ENCODE measurements at regions not wholly inside any gene's neighbourhood (a gene's known extent, or its start where the extent isn't known, plus 50 kb on each side); places are given as distances from the start of the nearest gene placed in this dataset.
"Not testable (repeated sequence)": the region's sequence is repeated elsewhere in the genome, so short reads cannot be mapped to it uniquely, and the experiment has no call there.

- DNase-seq (ENCODE audit: low spot score), result no peak
These were observed 345.4 kb upstream of the C16orf82 start for GRCh38 chr16:26721290-26721689.

GRCh38 chr16:26721957-26722356, 344.8 kb upstream of the C16orf82 start:
- DNase-seq (ENCODE audit: low spot score), result not testable (repeated sequence)

GRCh38 chr16:26724189-26724588, 342.5 kb upstream of the C16orf82 start:
- no peak for DNase-seq (ENCODE audit: low spot score)

GRCh38 chr16:26727848-26728247, 338.9 kb upstream of the C16orf82 start:
- no peak for DNase-seq (ENCODE audit: low spot score)

GRCh38 chr16:26729951-26730541, 336.7 kb upstream of the C16orf82 start:
- DNase-seq (ENCODE audit: low spot score), result no peak

GRCh38 chr16:26731729-26732128, 335.0 kb upstream of the C16orf82 start:
- no peak for DNase-seq (ENCODE audit: low spot score)

GRCh38 chr16:26733710-26734109, 333.0 kb upstream of the C16orf82 start:
- no peak for DNase-seq (ENCODE audit: low spot score)

GRCh38 chr16:26735521-26735920, 331.2 kb upstream of the C16orf82 start:
- DNase-seq (ENCODE audit: low spot score), result no peak

- DNase-seq (ENCODE audit: low spot score), result no peak
These were observed 330.6 kb upstream of the C16orf82 start for GRCh38 chr16:26736084-26736483.

GRCh38 chr16:26740771-26741170, 326.0 kb upstream of the C16orf82 start:
- peak; percentile 80 for DNase-seq (ENCODE audit: low spot score)

GRCh38 chr16:26742040-26742439, 324.7 kb upstream of the C16orf82 start:
- no peak for DNase-seq (ENCODE audit: low spot score)

GRCh38 chr16:26744430-26744829, 322.3 kb upstream of the C16orf82 start:
- no peak for DNase-seq (ENCODE audit: low spot score)

- no peak for DNase-seq (ENCODE audit: low spot score)
These were observed 319.0 kb upstream of the C16orf82 start for GRCh38 chr16:26747760-26748159.

- DNase-seq (ENCODE audit: low spot score), result no peak
These were observed 317.7 kb upstream of the C16orf82 start for GRCh38 chr16:26749072-26749471.

- DNase-seq (ENCODE audit: low spot score), result no peak
These were observed 314.6 kb upstream of the C16orf82 start for GRCh38 chr16:26752166-26752565.

- no peak for DNase-seq (ENCODE audit: low spot score)
These were observed 310.1 kb upstream of the C16orf82 start for GRCh38 chr16:26756633-26757032.

GRCh38 chr16:26762594-26762993, 304.1 kb upstream of the C16orf82 start:
- no peak for DNase-seq (ENCODE audit: low spot score)

GRCh38 chr16:26765087-26765486, 301.6 kb upstream of the C16orf82 start:
- no peak for DNase-seq (ENCODE audit: low spot score)

GRCh38 chr16:26768385-26769010, 298.2 kb upstream of the C16orf82 start:
- no peak for DNase-seq (ENCODE audit: low spot score)

GRCh38 chr16:26770547-26770946, 296.2 kb upstream of the C16orf82 start:
- no peak for DNase-seq (ENCODE audit: low spot score)

GRCh38 chr16:26772503-26772902, 294.2 kb upstream of the C16orf82 start:
- no peak for DNase-seq (ENCODE audit: low spot score)

- DNase-seq (ENCODE audit: low spot score), result peak; percentile 16
These were observed 288.9 kb upstream of the C16orf82 start for GRCh38 chr16:26777821-26778220.

- no peak for DNase-seq (ENCODE audit: low spot score)
These were observed 278.8 kb upstream of the C16orf82 start for GRCh38 chr16:26787924-26788323.

GRCh38 chr16:26791169-26791568, 275.6 kb upstream of the C16orf82 start:
- no peak for DNase-seq (ENCODE audit: low spot score)

Data from putamen (tissue), 1 donor.